ENCODE measurements at regions not wholly inside any gene's neighbourhood (a gene's known extent, or its start where the extent isn't known, plus 50 kb on each side); places are given as distances from the start of the nearest gene placed in this dataset.

DNA sequence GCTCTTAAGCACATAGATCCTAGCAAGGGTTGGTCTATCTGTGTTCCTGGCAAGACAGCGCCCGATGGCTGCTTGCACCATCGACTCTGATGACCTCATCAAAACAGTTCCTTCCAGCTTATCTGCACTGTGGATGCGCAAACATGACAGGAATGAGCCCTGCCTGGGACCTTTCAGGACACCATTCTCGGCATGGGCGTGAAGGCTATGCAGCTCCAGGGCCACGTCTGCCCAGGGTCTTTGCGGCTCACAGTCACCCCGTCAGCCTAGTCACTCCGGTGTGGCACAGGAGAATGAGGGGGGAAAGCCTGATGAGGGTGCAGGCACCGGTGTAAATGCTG is 147.8 kb upstream of the TWIST2 start:
- TF ChIP-seq, protein P1, sequence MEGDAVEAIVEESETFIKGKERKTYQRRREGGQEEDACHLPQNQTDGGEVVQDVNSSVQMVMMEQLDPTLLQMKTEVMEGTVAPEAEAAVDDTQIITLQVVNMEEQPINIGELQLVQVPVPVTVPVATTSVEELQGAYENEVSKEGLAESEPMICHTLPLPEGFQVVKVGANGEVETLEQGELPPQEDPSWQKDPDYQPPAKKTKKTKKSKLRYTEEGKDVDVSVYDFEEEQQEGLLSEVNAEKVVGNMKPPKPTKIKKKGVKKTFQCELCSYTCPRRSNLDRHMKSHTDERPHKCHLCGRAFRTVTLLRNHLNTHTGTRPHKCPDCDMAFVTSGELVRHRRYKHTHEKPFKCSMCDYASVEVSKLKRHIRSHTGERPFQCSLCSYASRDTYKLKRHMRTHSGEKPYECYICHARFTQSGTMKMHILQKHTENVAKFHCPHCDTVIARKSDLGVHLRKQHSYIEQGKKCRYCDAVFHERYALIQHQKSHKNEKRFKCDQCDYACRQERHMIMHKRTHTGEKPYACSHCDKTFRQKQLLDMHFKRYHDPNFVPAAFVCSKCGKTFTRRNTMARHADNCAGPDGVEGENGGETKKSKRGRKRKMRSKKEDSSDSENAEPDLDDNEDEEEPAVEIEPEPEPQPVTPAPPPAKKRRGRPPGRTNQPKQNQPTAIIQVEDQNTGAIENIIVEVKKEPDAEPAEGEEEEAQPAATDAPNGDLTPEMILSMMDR (IDR thresholded peaks at IDR 0.05) = no peak
- TF ChIP-seq POLR2A (IDR thresholded peaks at IDR 0.05) = no peak
